Stimulated activated CD4-positive, alpha-beta T cell treated with anti-CD3 and anti-CD28 coated beads, Interleukin-2, amount 100 ng/mL, for 24 hours (primary cell): ENCODE measurements at regions not wholly inside any gene's neighbourhood (a gene's known extent, or its start where the extent isn't known, plus 50 kb on each side); places are given as distances from the start of the nearest gene placed in this dataset.
"Not testable (repeated sequence)": the region's sequence is repeated elsewhere in the genome, so short reads cannot be mapped to it uniquely, and the experiment has no call there.

Experiments used
- DNase-seq, 2 donors: peaks; one replicate each; pipeline ENCODE4 v3.0.0-alpha.2; 2020

DNA sequence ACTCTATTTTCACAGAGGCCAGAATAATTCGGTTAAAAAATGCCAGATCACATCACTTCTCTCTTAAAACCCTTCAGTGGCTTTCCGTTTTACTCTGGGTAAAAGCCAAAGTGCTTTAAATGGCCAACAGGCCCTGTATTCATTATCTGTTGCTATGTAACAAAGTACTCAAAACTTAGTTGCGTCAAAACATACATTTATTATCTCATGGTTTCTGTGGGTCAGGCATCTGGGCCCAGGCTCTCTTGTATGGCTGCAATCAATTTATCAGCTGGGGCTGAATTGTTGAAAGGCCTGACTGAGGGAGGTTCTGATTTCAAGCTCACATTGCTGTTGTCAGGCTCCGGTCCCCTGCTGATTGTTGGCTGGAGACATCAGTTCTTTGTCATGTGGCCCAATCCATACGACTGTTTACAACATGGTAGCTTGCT is 72.7 kb upstream of the H2AZ1 start:
- no peak for DNase-seq

GRCh38 chr4:100019821-100020220 is 69.7 kb upstream of the H2AZ1 start:
- no peak for DNase-seq

DNA sequence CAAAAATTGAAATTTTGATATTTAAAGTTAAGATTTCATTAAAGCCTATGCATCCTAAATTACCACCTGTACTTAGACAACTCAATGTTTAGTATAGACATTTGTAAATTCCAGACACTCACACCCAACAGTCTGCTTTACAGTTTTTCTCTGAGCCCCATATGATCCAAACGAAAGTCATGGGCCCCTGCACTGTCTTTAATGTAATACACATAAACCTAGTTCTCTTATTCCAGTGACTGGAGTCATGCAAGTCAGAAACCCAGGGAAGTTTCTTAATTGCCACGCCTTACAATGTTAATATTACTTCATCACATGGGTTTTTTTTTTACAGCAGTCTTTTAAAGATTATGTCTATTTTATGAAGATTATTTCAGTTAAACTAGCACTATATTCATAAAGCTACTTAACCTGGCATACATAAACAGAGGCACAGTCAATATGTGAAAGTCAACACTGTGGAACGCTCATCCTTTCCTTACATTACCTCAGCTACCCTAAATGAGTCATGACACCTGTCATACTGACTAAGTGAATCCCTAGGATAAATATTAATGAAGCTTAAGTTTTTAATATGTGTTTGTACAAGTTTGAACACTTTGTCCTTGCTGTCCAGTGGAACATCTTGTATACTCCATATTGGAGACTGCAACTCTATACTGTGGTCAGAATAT is 67.7 kb upstream of the H2AZ1 start:
- DNase-seq, result no peak

DNA sequence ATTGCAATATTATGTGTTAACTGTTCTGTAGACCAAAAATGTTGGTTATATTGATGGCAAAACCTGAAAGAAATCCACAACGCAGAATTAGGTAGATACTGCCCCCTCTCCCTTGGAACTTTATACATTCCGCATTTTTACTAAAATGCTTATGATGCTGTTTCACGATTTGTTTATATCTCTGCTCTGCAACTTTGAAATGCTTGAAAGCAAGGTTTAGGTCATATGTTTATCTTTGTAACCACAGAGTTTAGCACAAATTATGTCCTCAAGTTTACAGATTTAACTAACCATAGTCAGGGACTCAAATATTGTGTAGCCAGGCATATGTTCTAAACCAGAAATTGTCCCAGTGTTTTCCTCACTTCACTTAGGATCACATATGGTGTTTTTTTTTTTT is 66.1 kb upstream of the H2AZ1 start:
- no peak for DNase-seq

GRCh38 chr4:100014616-100015015 is 64.5 kb upstream of the H2AZ1 start:
- no peak for DNase-seq

GRCh38 chr4:100009490-100009889 is 59.4 kb upstream of the H2AZ1 start:
- no peak for DNase-seq

GRCh38 chr4:100008048-100008447 is 58.0 kb upstream of the H2AZ1 start:
- DNase-seq, result no peak

- not testable (repeated sequence) for DNase-seq
Observed at GRCh38 chr4:100006161-100006560, 56.1 kb upstream of the H2AZ1 start.
